GM23338 (cell line): ENCODE measurements at regions not wholly inside any gene's neighbourhood (a gene's known extent, or its start where the extent isn't known, plus 50 kb on each side); places are given as distances from the start of the nearest gene placed in this dataset.

ENCODE experiments used
- ATAC-seq: fragments of 200-7000 bp; cut with Tn5 transposase; 3 replicates; pipeline ENCODE4 v1.9.1; 2020
- DNase-seq: peaks from one replicate; pipeline ENCODE4 v3.0.0-alpha.2; 2015; ENCODE audit warnings: low spot score
- H2AFZ ChIP-seq: fragments of 200-600 bp; sonication (generic); 2 replicates; pipeline ENCODE4 v1.8.0; 2016; ENCODE audit warnings: antibody characterized with exemption, mild to moderate bottlenecking, moderate library complexity
- H3F3A ChIP-seq: fragments of 200-600 bp; sonication (generic); replicated peaks from 2 replicates; pipeline ENCODE4 v1.8.0; 2017; ENCODE audit warnings: antibody characterized with exemption, mixed run types, low read depth
- H3K27ac ChIP-seq: fragments of 200-600 bp; sonication (generic); 2 replicates; pipeline ENCODE4 v1.6.1; 2016; ENCODE audit warnings: low read depth
- H3K27me3 ChIP-seq: fragments of 200-600 bp; sonication (generic); 2 replicates; pipeline ENCODE4 v1.8.0; 2016; ENCODE audit warnings: mild to moderate bottlenecking, mixed run types, moderate library complexity; ENCODE audit not compliant: insufficient read depth
- H3K36me3 ChIP-seq: fragments of 200-600 bp; sonication (generic); 2 replicates; pipeline ENCODE4 v1.8.0; 2016; ENCODE audit warnings: mild to moderate bottlenecking; ENCODE audit not compliant: insufficient read depth
- H3K4me1 ChIP-seq: fragments of 200-600 bp; sonication (generic); 2 replicates; pipeline ENCODE4 v1.8.0; 2016; ENCODE audit warnings: mild to moderate bottlenecking, moderate library complexity; ENCODE audit not compliant: insufficient read depth
- H3K4me2 ChIP-seq: fragments of 200-600 bp; sonication (generic); 2 replicates; pipeline ENCODE4 v1.7.1; 2017; ENCODE audit warnings: mixed run types
- H3K4me3 ChIP-seq: fragments of 200-600 bp; sonication (generic); 2 replicates; pipeline ENCODE4 v1.6.1; 2016; ENCODE audit warnings: mixed run types
- H3K79me2 ChIP-seq: fragments of 200-600 bp; sonication (generic); replicated peaks from 2 replicates; pipeline ENCODE4 v1.8.0; 2017; ENCODE audit warnings: mild to moderate bottlenecking; ENCODE audit not compliant: insufficient read depth
- H3K9me2 ChIP-seq: fragments of 200-600 bp; sonication (generic); 2 replicates; pipeline ENCODE4 v1.8.0; 2017; ENCODE audit not compliant: insufficient read depth
- H4K20me1 ChIP-seq: fragments of 200-600 bp; sonication (generic); replicated peaks from 2 replicates; pipeline ENCODE4 v1.8.0; 2017; ENCODE audit warnings: mild to moderate bottlenecking; ENCODE audit not compliant: insufficient read depth
- H3K27ac Mint-ChIP-seq: 2 replicates; pipeline ENCODE4 v1.8.0; 2020; ENCODE audit warnings: inconsistent platforms, mild to moderate bottlenecking, moderate library complexity, mixed read lengths
- H3K27me3 Mint-ChIP-seq: 3 replicates; pipeline ENCODE4 v1.8.0; 2022; ENCODE audit warnings: low read depth, mild to moderate bottlenecking, moderate library complexity, mixed read lengths, inconsistent platforms; ENCODE audit not compliant: insufficient read depth, poor library complexity
- H3K36me3 Mint-ChIP-seq: 3 replicates; pipeline ENCODE4 v1.8.0; 2021; ENCODE audit warnings: low read depth, mild to moderate bottlenecking, inconsistent platforms, moderate library complexity, mixed read lengths
- H3K4me1 Mint-ChIP-seq: 3 replicates; pipeline ENCODE4 v1.8.0; 2020; ENCODE audit warnings: mild to moderate bottlenecking, inconsistent platforms, mixed read lengths
- H3K4me3 Mint-ChIP-seq: 3 replicates; pipeline ENCODE4 v1.8.0; 2021; ENCODE audit warnings: moderate library complexity, mild to moderate bottlenecking, inconsistent platforms, mixed read lengths
- H3K9me3 Mint-ChIP-seq: 3 replicates; pipeline ENCODE4 v1.8.0; 2020; ENCODE audit warnings: moderate library complexity, mild to moderate bottlenecking, inconsistent platforms, mixed read lengths
- CREB1 ChIP-seq: fragments of 250-450 bp; sonication (Bioruptor Pico); IDR thresholded peaks from 2 replicates; pipeline ENCODE4 v1.5.0; 2020; ENCODE audit warnings: low read depth, mild to moderate bottlenecking, moderate library complexity
- CTCF ChIP-seq, 2 experiments: fragments of 200-600 bp in 1 of 2; sonication (generic) in 1 of 2; conservative IDR thresholded peaks; 2 replicates each; pipeline versions ENCODE4 v1.5.1 to v1.6.1; 2016 to 2017; ENCODE audit warnings: antibody characterized with exemption in 2 of 2, low read depth in 2 of 2, mild to moderate bottlenecking in 2 of 2, moderate library complexity in 1 of 2
- ETS1 ChIP-seq: IDR thresholded peaks from 2 replicates; pipeline ENCODE4 v1.6.1; 2016; ENCODE audit warnings: antibody characterized with exemption
- EZH2 ChIP-seq: fragments of 200-600 bp; sonication (generic); IDR thresholded peaks from one replicate; pipeline ENCODE4 v1.8.0; 2017; ENCODE audit warnings: antibody characterized with exemption, mild to moderate bottlenecking, low read depth; ENCODE audit not compliant: unreplicated experiment
- EZH2phosphoT487 ChIP-seq: fragments of 200-600 bp; sonication (generic); IDR thresholded peaks from one replicate; pipeline ENCODE4 v1.8.1; 2018; ENCODE audit warnings: antibody characterized with exemption; ENCODE audit not compliant: unreplicated experiment
- JUNB ChIP-seq: IDR thresholded peaks from one replicate; pipeline ENCODE4 v1.6.1; 2016; ENCODE audit warnings: antibody characterized with exemption; ENCODE audit not compliant: unreplicated experiment
- POLR2AphosphoS5 ChIP-seq: IDR thresholded peaks from 2 replicates; pipeline ENCODE4 v1.6.1; 2016; ENCODE audit warnings: antibody characterized with exemption, low read depth
- STAT1 ChIP-seq: IDR thresholded peaks from one replicate; pipeline ENCODE4 v1.6.1; 2016; ENCODE audit warnings: antibody characterized with exemption; ENCODE audit not compliant: unreplicated experiment
- ZNF114 ChIP-seq: fragments of 250-450 bp; sonication (Bioruptor Pico); IDR thresholded peaks from 2 replicates; pipeline ENCODE4 v1.5.0; 2020; ENCODE audit warnings: mild to moderate bottlenecking, moderate library complexity
- ZNF331 ChIP-seq: fragments of 250-450 bp; sonication (Bioruptor Pico); IDR thresholded peaks from 2 replicates; pipeline ENCODE4 v1.5.0; 2020; ENCODE audit warnings: low read depth, mild to moderate bottlenecking, moderate library complexity
- ZNF462 ChIP-seq: fragments of 250-450 bp; sonication (Bioruptor Pico); IDR thresholded peaks from 2 replicates; pipeline ENCODE4 v1.5.0; 2020; ENCODE audit warnings: mild to moderate bottlenecking, moderate library complexity

- TF ChIP-seq ZNF462 = no peak
- no peak for TF ChIP-seq EZH2
- TF ChIP-seq ZNF331 = no peak
- no peak for TF ChIP-seq ETS1
- no peak for TF ChIP-seq CTCF (conservative IDR thresholded peaks at IDR 0.05; ENCODE audit: low read depth in 2 of 2)
- TF ChIP-seq STAT1 = no peak
Measured at GRCh38 chr2:221346411-221346810, 225.7 kb downstream of the EPHA4 start (continued).

GRCh38 chr2:221347471-221347870 lies 224.6 kb downstream of the EPHA4 start:
- Histone ChIP-seq H4K20me1 (no peaks in the 10 kb centered on the region), H3K79me2 (no peaks in the 10 kb centered on the region), H3K36me3 (no peaks in the 10 kb centered on the region), H2AFZ (no peak overlapping the region), H3K27ac (no peak overlapping the region), H3K4me3 (no peak overlapping the region), H3K4me1 (no peaks in the 10 kb centered on the region), H3F3A (no peaks in the 10 kb centered on the region), H3K9me2 (no peaks in the 10 kb centered on the region), H3K27me3 (no peaks in the 10 kb centered on the region), H3K4me2 (no peak overlapping the region)
- 0 out of 3 replicates have a peak, but pooled peaks cover 6% of the 10 kb centered on the region for H3K4me1 Mint-ChIP-seq
- H3K4me3 Mint-ChIP-seq = no peak overlapping the region
- H3K27me3 Mint-ChIP-seq = peaks cover 2% of the 10 kb centered on the region
- DNase-seq = no peak
- no peaks in the 10 kb centered on the region for H3K9me3 Mint-ChIP-seq
- ATAC-seq = no peak
- no peaks in the 10 kb centered on the region for H3K36me3 Mint-ChIP-seq
- no peak overlapping the region for H3K27ac Mint-ChIP-seq
- TF ChIP-seq ETS1 = no peak
- TF ChIP-seq JUNB = no peak
- TF ChIP-seq EZH2phosphoT487 = no peak
- TF ChIP-seq POLR2AphosphoS5 = no peak
- no peak for TF ChIP-seq CREB1 (CRISPR knock-in tag)
- no peak for TF ChIP-seq ZNF114 (CRISPR knock-in tag)
- no peak for TF ChIP-seq ZNF331
- TF ChIP-seq STAT1 = no peak
- TF ChIP-seq EZH2 = no peak
- no peak for TF ChIP-seq CTCF (conservative IDR thresholded peaks at IDR 0.05; ENCODE audit: low read depth in 2 of 2)
